Neural cell (in vitro differentiated cells): ENCODE measurements at regions not wholly inside any gene's neighbourhood (a gene's known extent, or its start where the extent isn't known, plus 50 kb on each side); places are given as distances from the start of the nearest gene placed in this dataset.

Source experiments
- EP300 ChIP-seq: fragments of 450-650 bp; conservative IDR thresholded peaks from 2 replicates; pipeline ENCODE4 v1.6.1; 2014; ENCODE audit warnings: antibody characterized with exemption, mild to moderate bottlenecking, moderate library complexity; ENCODE audit not compliant: poor library complexity, severe bottlenecking
- EZH2 ChIP-seq: fragments of 200-600, 300-800 bp; shearing (Covaris generic), sonication (generic); IDR thresholded peaks from 2 replicates; pipeline ENCODE4 v1.6.1; 2014; ENCODE audit warnings: antibody characterized with exemption, low read length, borderline replicate concordance, mild to moderate bottlenecking; ENCODE audit not compliant: insufficient read depth, poor library complexity, severe bottlenecking
- POLR2AphosphoS5 ChIP-seq: IDR thresholded peaks from 2 replicates; pipeline ENCODE4 v1.6.1; 2012
- RAD21 ChIP-seq: fragments of 450-650 bp; conservative IDR thresholded peaks from 2 replicates; pipeline ENCODE4 v1.6.1; 2014; ENCODE audit warnings: antibody characterized with exemption, mild to moderate bottlenecking, moderate library complexity
- SMC3 ChIP-seq: fragments of 450-650 bp; conservative IDR thresholded peaks from 2 replicates; pipeline ENCODE4 v1.6.1; 2014; ENCODE audit warnings: antibody characterized with exemption, mild to moderate bottlenecking, moderate library complexity; ENCODE audit not compliant: poor library complexity
- TAF1 ChIP-seq: IDR thresholded peaks from 2 replicates; pipeline ENCODE4 v1.6.1; 2012; ENCODE audit warnings: low read depth
- TF ChIP-seq, protein P1 (sequence below): fragments of 450-650 bp; IDR thresholded peaks from 2 replicates; pipeline ENCODE4 v1.5.1; 2014; ENCODE audit warnings: antibody characterized with exemption, mild to moderate bottlenecking, moderate library complexity; ENCODE audit not compliant: poor library complexity, severe bottlenecking
- TF ChIP-seq, protein P2 (sequence below): IDR thresholded peaks from 2 replicates; pipeline ENCODE4 v1.6.1; 2012; ENCODE audit warnings: borderline replicate concordance

GRCh38 chr13:79779761-79780160 lies 298.8 kb downstream of the NDFIP2 start:
- TF ChIP-seq, protein P1, sequence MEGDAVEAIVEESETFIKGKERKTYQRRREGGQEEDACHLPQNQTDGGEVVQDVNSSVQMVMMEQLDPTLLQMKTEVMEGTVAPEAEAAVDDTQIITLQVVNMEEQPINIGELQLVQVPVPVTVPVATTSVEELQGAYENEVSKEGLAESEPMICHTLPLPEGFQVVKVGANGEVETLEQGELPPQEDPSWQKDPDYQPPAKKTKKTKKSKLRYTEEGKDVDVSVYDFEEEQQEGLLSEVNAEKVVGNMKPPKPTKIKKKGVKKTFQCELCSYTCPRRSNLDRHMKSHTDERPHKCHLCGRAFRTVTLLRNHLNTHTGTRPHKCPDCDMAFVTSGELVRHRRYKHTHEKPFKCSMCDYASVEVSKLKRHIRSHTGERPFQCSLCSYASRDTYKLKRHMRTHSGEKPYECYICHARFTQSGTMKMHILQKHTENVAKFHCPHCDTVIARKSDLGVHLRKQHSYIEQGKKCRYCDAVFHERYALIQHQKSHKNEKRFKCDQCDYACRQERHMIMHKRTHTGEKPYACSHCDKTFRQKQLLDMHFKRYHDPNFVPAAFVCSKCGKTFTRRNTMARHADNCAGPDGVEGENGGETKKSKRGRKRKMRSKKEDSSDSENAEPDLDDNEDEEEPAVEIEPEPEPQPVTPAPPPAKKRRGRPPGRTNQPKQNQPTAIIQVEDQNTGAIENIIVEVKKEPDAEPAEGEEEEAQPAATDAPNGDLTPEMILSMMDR = no peak
- no peak for TF ChIP-seq SMC3
- TF ChIP-seq, protein P2, sequence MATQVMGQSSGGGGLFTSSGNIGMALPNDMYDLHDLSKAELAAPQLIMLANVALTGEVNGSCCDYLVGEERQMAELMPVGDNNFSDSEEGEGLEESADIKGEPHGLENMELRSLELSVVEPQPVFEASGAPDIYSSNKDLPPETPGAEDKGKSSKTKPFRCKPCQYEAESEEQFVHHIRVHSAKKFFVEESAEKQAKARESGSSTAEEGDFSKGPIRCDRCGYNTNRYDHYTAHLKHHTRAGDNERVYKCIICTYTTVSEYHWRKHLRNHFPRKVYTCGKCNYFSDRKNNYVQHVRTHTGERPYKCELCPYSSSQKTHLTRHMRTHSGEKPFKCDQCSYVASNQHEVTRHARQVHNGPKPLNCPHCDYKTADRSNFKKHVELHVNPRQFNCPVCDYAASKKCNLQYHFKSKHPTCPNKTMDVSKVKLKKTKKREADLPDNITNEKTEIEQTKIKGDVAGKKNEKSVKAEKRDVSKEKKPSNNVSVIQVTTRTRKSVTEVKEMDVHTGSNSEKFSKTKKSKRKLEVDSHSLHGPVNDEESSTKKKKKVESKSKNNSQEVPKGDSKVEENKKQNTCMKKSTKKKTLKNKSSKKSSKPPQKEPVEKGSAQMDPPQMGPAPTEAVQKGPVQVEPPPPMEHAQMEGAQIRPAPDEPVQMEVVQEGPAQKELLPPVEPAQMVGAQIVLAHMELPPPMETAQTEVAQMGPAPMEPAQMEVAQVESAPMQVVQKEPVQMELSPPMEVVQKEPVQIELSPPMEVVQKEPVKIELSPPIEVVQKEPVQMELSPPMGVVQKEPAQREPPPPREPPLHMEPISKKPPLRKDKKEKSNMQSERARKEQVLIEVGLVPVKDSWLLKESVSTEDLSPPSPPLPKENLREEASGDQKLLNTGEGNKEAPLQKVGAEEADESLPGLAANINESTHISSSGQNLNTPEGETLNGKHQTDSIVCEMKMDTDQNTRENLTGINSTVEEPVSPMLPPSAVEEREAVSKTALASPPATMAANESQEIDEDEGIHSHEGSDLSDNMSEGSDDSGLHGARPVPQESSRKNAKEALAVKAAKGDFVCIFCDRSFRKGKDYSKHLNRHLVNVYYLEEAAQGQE = no peak
- TF ChIP-seq EP300 = no peak
- TF ChIP-seq RAD21 = no peak
- no peak for TF ChIP-seq TAF1
- no peak for TF ChIP-seq EZH2
- TF ChIP-seq POLR2AphosphoS5 = no peak
